22Rv1 (cell line): ENCODE measurements at regions not wholly inside any gene's neighbourhood (a gene's known extent, or its start where the extent isn't known, plus 50 kb on each side); places are given as distances from the start of the nearest gene placed in this dataset.

Source experiments
- H3K27ac ChIP-seq: fragments of 450-650 bp; 2 replicates; pipeline ENCODE4 v1.5.1; 2017
- CTCF ChIP-seq: fragments of 450-650 bp; IDR thresholded peaks from 2 replicates; pipeline ENCODE4 v1.5.1; 2017; ENCODE audit warnings: mild to moderate bottlenecking
- ZFX ChIP-seq: fragments of 450-650 bp; IDR thresholded peaks from 2 replicates; pipeline ENCODE4 v1.6.1; 2017; ENCODE audit warnings: antibody characterized with exemption, borderline replicate concordance

- H3K27ac ChIP-seq: no peak overlapping the region
Measured at GRCh38 chr18:3395466-3395865, 54.5 kb upstream of the TGIF1 start.

GRCh38 chr18:3397031-3397750 lies 52.8 kb upstream of the TGIF1 start:
- no peak for TF ChIP-seq CTCF
- TF ChIP-seq ZFX: no peak
- H3K27ac ChIP-seq: no peak overlapping the region

More at GRCh38 chr18:3395466-3395865, 54.5 kb upstream of the TGIF1 start:
- TF ChIP-seq CTCF: no peak
- no peak for TF ChIP-seq ZFX

- no peak for TF ChIP-seq ZFX
- TF ChIP-seq CTCF: no peak
- no peak overlapping the region for H3K27ac ChIP-seq
Measured at GRCh38 chr18:3397786-3398185, 52.2 kb upstream of the TGIF1 start.
